ENCODE measurements at regions not wholly inside any gene's neighbourhood (a gene's known extent, or its start where the extent isn't known, plus 50 kb on each side); places are given as distances from the start of the nearest gene placed in this dataset.

DNA sequence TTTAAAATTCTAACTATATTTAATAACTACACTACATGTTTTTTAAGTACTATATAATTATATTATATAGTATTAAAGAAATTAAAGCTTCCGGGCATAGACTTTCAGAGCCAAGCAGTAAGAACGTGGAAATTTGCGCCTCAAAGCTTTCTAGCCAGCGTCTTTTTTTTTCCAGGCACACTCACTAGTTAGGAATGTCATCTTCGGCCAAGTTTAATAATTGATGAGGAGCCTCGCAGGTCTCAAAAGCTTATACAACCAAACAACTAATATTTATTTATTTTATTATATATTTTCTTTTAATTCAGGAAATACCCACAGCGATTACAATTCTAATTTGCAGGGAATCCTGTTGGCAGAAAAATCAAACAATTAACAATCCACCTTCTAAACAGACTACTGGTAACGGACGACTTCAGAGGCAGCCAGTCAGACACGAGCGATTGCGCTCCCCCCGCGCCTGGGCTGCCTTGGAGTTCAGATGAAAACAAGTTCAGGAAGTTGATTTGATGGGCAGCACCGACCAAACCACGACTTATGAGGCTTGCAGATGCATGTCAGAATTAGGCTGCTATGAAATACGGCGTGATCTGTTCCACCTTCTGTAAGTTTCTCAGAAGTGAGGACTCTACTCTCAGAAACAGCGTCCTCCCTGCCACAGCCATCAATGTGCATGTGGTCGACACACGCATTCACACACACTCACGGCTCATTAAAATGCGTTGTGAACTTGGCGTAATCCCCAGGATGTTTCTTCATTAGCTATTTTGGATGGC lies 431.8 kb upstream of the MGMT start:
- DNase-seq, result peak; percentile 11
- peak overlapping the region; percentile 64 to 69 for H3K4me3 Mint-ChIP-seq
- no peaks in the 10 kb centered on the region for H3K9me3 Mint-ChIP-seq
- peak overlapping the region; percentile 16 for H3K27ac Mint-ChIP-seq
- ATAC-seq (replicated peaks), result peak; percentile 62 to 78
- H3K36me3 Mint-ChIP-seq, result no peaks in the 10 kb centered on the region
- H3K27me3 Mint-ChIP-seq, result peaks cover 50 to 64% of the 10 kb centered on the region in 2 donors
- H3K4me1 Mint-ChIP-seq, result peaks cover 18 to 22% of the 10 kb centered on the region in 2 donors

- no peak for ATAC-seq (replicated peaks)
- Mint-ChIP-seq H3K27me3 (peaks cover 50 to 51% of the 10 kb centered on the region in 2 donors), H3K4me1 (peaks cover 18 to 34% of the 10 kb centered on the region in 2 donors), H3K4me3 (no peak overlapping the region), H3K36me3 (no peaks in the 10 kb centered on the region), H3K27ac (no peak overlapping the region), H3K9me3 (no peaks in the 10 kb centered on the region)
- no peak for DNase-seq
Observed at GRCh38 chr10:129038522-129038921, 428.5 kb upstream of the MGMT start.

- DNase-seq (no peak), ATAC-seq (replicated peaks) (no peak)
- Mint-ChIP-seq H3K4me3 (no peak overlapping the region), H3K4me1 (peaks cover 18 to 34% of the 10 kb centered on the region in 2 donors), H3K9me3 (no peaks in the 10 kb centered on the region), H3K27ac (no peak overlapping the region), H3K27me3 (peaks cover 39 to 48% of the 10 kb centered on the region in 2 donors), H3K36me3 (no peaks in the 10 kb centered on the region)
Observed at GRCh38 chr10:129039406-129040370, 427.4 kb upstream of the MGMT start.

DNA sequence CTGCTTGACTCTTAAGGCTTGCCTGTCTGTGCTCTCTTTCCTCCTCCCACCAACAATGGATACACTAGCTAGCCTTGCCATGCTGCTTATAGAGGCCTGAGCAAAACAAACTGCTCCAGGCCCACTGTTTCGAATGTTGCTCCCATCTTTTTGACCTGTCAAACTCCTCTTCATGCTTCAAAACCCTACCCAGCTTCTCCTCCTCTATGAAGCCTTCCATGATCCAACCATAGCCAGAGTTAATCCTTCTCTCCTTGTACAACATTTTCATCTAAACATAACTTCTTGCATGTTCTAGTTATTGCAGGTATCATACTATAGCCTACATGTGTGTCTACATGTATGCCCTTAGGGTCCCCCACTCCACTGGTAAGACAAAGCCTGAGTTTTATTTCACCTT lies 426.7 kb upstream of the MGMT start:
- Mint-ChIP-seq H3K4me1 (peaks cover 17 to 31% of the 10 kb centered on the region in 2 donors), H3K36me3 (no peaks in the 10 kb centered on the region), H3K4me3 (no peak overlapping the region), H3K9me3 (no peaks in the 10 kb centered on the region), H3K27ac (no peak overlapping the region), H3K27me3 (peaks cover 33 to 44% of the 10 kb centered on the region in 2 donors)
- DNase-seq (no peak), ATAC-seq (replicated peaks) (no peak)

GRCh38 chr10:129041916-129042315 lies 425.1 kb upstream of the MGMT start:
- Mint-ChIP-seq H3K4me1 (peaks cover 7 to 16% of the 10 kb centered on the region in 2 donors), H3K4me3 (no peak overlapping the region), H3K36me3 (no peaks in the 10 kb centered on the region), H3K27me3 (peaks cover 18 to 37% of the 10 kb centered on the region in 2 donors), H3K27ac (no peak overlapping the region), H3K9me3 (no peaks in the 10 kb centered on the region)
- ATAC-seq (replicated peaks), result no peak
- no peak for DNase-seq

DNA sequence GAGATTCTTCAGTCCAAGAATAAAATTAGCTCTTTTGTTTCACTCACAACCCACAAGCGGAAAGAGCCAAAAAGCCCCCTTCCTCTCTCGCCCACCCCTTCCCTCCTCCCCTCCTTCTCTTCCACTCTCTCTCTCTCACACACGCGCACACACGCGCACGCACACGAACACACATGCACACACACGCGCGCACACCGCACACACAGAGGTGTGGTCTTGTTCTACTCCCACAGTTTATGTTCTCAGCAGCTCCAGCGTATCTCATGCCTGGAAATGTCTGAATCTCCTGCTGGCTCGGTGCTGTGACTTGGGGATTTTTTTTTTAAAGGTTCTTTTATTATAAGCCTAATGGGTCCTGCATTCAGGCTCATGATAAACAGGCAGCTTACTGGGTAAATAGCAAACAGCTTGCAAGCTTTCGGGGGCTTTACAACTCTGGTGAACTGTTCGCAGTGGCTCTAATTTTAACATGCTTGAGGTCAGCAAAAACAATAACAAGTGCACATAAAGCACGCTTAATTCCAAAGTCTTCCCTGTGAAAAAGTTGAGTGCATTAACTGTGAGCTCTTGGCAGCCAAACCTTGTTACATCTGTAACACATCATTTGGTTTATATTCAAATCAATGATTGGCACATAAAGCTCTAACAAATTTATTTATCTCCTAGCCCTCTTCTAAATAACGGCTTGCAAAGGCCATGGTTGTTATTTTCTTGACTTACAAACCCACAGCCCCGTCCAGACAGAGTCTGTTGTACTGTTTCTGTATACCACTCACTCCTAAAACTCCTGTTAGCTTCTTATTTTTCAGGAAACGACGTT lies 424.1 kb upstream of the MGMT start:
- peaks cover 5 to 12% of the 10 kb centered on the region in 2 donors for H3K4me1 Mint-ChIP-seq
- H3K27me3 Mint-ChIP-seq, result peaks cover 13 to 33% of the 10 kb centered on the region in 2 donors
- H3K9me3 Mint-ChIP-seq, result no peaks in the 10 kb centered on the region
- DNase-seq (no peak), ATAC-seq (replicated peaks) (peak in 1 of 2 donors; percentile 36)
- peak overlapping the region; percentile 30 to 64 for H3K4me3 Mint-ChIP-seq
- H3K36me3 Mint-ChIP-seq, result no peaks in the 10 kb centered on the region
- no peak overlapping the region for H3K27ac Mint-ChIP-seq

- H3K36me3 Mint-ChIP-seq, result no peaks in the 10 kb centered on the region
- H3K4me1 Mint-ChIP-seq, result peaks cover 5 to 12% of the 10 kb centered on the region in 2 donors
- no peaks in the 10 kb centered on the region for H3K9me3 Mint-ChIP-seq
- H3K27me3 Mint-ChIP-seq, result peaks cover 13 to 33% of the 10 kb centered on the region in 2 donors
- ATAC-seq (replicated peaks) (no peak), DNase-seq (no peak)
- H3K4me3 Mint-ChIP-seq, result no peak overlapping the region
- no peak overlapping the region for H3K27ac Mint-ChIP-seq
Observed at GRCh38 chr10:129043691-129044090, 423.4 kb upstream of the MGMT start.

GRCh38 chr10:129045599-129045998 lies 421.4 kb upstream of the MGMT start:
- Mint-ChIP-seq H3K4me3 (no peak overlapping the region), H3K9me3 (no peaks in the 10 kb centered on the region)

GRCh38 chr10:129046065-129046681 lies 420.9 kb upstream of the MGMT start:
- H3K9me3 Mint-ChIP-seq, result no peaks in the 10 kb centered on the region

More at GRCh38 chr10:129045599-129045998, 421.4 kb upstream of the MGMT start:
- ATAC-seq (replicated peaks) (no peak), DNase-seq (no peak)
- Mint-ChIP-seq H3K27ac (no peak overlapping the region), H3K36me3 (no peaks in the 10 kb centered on the region), H3K27me3 (peaks cover 6 to 16% of the 10 kb centered on the region in 2 donors), H3K4me1 (peaks cover 5 to 12% of the 10 kb centered on the region in 2 donors)

GRCh38 chr10:129046962-129047361 lies 420.1 kb upstream of the MGMT start:
- Mint-ChIP-seq H3K36me3 (no peaks in the 10 kb centered on the region), H3K27ac (no peak overlapping the region), H3K27me3 (peaks cover 6 to 13% of the 10 kb centered on the region in 2 donors), H3K4me1 (peaks cover 5 to 12% of the 10 kb centered on the region in 2 donors), H3K9me3 (no peaks in the 10 kb centered on the region), H3K4me3 (no peak overlapping the region)
- DNase-seq, result no peak
- ATAC-seq (replicated peaks), result no peak

More at GRCh38 chr10:129046065-129046681, 420.9 kb upstream of the MGMT start:
- H3K36me3 Mint-ChIP-seq, result no peaks in the 10 kb centered on the region
- H3K27me3 Mint-ChIP-seq, result peaks cover 6 to 16% of the 10 kb centered on the region in 2 donors
- DNase-seq (no peak), ATAC-seq (replicated peaks) (no peak)
- H3K27ac Mint-ChIP-seq, result no peak overlapping the region
- H3K4me3 Mint-ChIP-seq, result no peak overlapping the region
- peaks cover 5 to 12% of the 10 kb centered on the region in 2 donors for H3K4me1 Mint-ChIP-seq

DNA sequence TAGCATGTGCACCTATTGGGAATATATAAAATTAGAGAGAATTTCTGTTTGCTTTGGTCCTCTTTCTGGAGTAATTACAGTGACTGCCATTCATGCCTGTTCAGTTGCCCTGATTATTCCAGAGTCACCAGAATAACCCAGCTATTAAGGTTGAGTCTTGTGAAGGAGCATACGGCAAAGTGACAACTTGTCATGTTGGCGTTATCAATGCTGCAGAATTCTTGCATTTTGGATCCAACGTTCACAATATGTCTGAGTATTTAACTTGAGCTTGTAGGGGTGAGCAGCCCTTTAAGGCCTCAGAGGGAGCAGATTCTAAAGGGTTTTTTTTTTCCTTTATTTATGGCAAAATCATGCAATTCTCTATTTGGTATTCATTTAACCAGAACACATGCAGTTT lies 419.4 kb upstream of the MGMT start:
- H3K36me3 Mint-ChIP-seq, result no peaks in the 10 kb centered on the region
- peaks cover 5 to 8% of the 10 kb centered on the region in 2 donors for H3K27me3 Mint-ChIP-seq
- H3K4me1 Mint-ChIP-seq, result peaks cover 3 to 7% of the 10 kb centered on the region in 2 donors
- H3K4me3 Mint-ChIP-seq, result no peak overlapping the region
- H3K27ac Mint-ChIP-seq, result no peak overlapping the region
- DNase-seq (no peak), ATAC-seq (replicated peaks) (no peak)
- H3K9me3 Mint-ChIP-seq, result no peaks in the 10 kb centered on the region

GRCh38 chr10:129048513-129048912 lies 418.5 kb upstream of the MGMT start:
- H3K4me3 Mint-ChIP-seq, result no peak overlapping the region
- ATAC-seq (replicated peaks), result no peak
- no peaks in the 10 kb centered on the region for H3K4me1 Mint-ChIP-seq
- no peak for DNase-seq
- no peak overlapping the region for H3K27ac Mint-ChIP-seq
- H3K9me3 Mint-ChIP-seq, result no peaks in the 10 kb centered on the region
- no peaks in the 10 kb centered on the region for H3K36me3 Mint-ChIP-seq
- H3K27me3 Mint-ChIP-seq, result peaks cover 0 to 4% of the 10 kb centered on the region in 2 donors

GRCh38 chr10:129049501-129049900 lies 417.5 kb upstream of the MGMT start:
- Mint-ChIP-seq H3K27me3 (no peaks in the 10 kb centered on the region), H3K4me3 (no peak overlapping the region), H3K9me3 (no peaks in the 10 kb centered on the region), H3K27ac (no peak overlapping the region), H3K4me1 (no peaks in the 10 kb centered on the region), H3K36me3 (no peaks in the 10 kb centered on the region)
- no peak for DNase-seq
- ATAC-seq (replicated peaks), result no peak

All from stimulated activated naive B cell treated with anti-CD40 and anti-IgM and Interleukin-4, amounts not matched to agents 10 μg/mL and 1 μg/mL and 100 μg/mL, for 72 hours (primary cell).